GM19351 (cell line): ENCODE measurements at regions not wholly inside any gene's neighbourhood (a gene's known extent, or its start where the extent isn't known, plus 50 kb on each side); places are given as distances from the start of the nearest gene placed in this dataset.
A peak's percentile ranks its signal among the peaks of the same experiment; 100 is the strongest.
"Not testable (repeated sequence)": the region's sequence is repeated elsewhere in the genome, so short reads cannot be mapped to it uniquely, and the experiment has no call there.

Source experiments
- ATAC-seq: cut with Tn5 transposase; IDR thresholded peaks from one replicate; pipeline ENCODE4 v1.9.1; 2021; ENCODE audit warnings: mild to moderate bottlenecking, moderate library complexity; ENCODE audit not compliant: unreplicated experiment

GRCh38 chr10:38356527-38356926 is 262.4 kb downstream of the ZNF37A start:
- peak; percentile 46 for ATAC-seq

GRCh38 chr10:38362514-38362913 is 268.4 kb downstream of the ZNF37A start:
- ATAC-seq: not testable (repeated sequence)

- not testable (repeated sequence) for ATAC-seq
These were observed 269.9 kb downstream of the ZNF37A start for GRCh38 chr10:38364073-38364472.

GRCh38 chr10:38365917-38366316 is 271.8 kb downstream of the ZNF37A start:
- ATAC-seq: peak; percentile 62

GRCh38 chr10:38383800-38384199 is 289.7 kb downstream of the ZNF37A start:
- ATAC-seq: not testable (repeated sequence)

DNA sequence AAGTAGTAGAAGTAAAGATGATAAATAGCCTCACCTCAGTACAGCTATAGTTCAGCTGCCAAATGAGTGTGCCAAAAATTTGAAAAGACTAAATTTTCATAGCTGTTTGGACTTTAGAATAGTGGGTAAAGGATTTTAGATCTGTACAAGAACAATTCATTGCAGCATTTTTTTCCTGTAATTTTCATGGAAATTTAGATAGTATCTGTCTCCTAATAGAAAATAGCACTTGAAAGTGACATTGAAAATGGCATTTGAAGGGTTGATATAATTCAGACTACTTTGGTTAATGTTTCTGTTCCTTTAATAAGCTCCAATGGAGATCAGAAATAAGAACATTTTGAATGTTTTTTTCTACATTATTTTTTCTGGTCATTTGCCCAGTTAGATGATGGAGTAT is 292.7 kb downstream of the ZNF37A start:
- not testable (repeated sequence) for ATAC-seq

DNA sequence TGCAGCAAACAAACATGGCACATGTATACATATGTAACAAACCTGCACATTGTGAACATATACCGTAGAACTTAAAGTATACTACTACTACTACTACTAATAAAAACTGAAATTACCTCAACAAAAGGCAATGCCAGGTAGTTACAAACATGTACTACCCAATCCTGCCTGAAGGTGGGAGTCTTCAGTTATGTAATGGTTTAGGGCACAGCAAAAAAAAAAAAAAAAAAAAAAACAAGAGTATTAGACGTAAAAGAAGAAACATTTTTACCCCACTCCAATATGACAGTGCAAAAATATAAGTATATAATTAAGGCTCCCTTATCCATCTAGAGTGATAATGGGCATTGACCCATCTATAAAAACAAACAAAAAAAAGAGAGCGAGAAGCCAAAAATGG is 296.6 kb downstream of the ZNF37A start:
- ATAC-seq: not testable (repeated sequence)

DNA sequence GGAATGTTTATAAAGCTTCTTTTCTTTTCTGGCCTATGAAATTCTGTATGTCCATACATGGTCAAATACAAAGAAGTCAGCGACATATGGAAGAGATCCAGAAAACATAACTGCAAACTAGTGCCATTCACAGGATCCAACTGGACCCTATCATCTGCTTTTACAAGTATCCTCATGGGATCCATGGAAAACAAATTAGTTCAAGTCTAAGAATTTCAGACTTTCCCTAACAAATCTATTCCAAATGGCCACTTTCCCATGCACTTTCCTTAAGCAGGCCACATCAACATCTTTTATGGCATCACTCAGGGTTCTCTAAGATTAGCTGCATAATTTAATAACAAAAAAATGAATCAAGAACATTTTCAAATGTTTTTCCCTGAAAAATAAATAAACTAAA is 301.3 kb downstream of the ZNF37A start:
- not testable (repeated sequence) for ATAC-seq

GRCh38 chr10:38396178-38396954 is 302.2 kb downstream of the ZNF37A start:
- ATAC-seq: not testable (repeated sequence)

DNA sequence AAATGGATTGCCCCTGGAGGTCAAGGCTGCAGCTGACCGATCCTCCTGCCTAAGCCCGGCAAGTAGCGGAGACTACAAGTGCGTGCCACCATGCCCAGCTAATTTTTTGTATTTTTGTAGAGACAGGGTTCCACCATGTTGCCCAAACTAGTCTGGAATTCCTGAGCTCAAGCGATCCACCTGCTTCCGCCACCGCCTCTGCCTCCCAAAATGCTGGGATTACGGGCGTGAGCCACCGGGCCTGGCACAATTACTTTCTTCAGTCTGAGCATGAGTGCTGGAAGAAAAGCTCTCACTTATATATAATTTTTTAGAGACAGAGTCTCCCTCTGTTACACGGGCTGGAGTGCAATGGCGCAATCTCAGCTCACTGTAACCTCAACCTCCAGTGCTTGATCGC is 307.4 kb downstream of the ZNF37A start:
- ATAC-seq: not testable (repeated sequence)

DNA sequence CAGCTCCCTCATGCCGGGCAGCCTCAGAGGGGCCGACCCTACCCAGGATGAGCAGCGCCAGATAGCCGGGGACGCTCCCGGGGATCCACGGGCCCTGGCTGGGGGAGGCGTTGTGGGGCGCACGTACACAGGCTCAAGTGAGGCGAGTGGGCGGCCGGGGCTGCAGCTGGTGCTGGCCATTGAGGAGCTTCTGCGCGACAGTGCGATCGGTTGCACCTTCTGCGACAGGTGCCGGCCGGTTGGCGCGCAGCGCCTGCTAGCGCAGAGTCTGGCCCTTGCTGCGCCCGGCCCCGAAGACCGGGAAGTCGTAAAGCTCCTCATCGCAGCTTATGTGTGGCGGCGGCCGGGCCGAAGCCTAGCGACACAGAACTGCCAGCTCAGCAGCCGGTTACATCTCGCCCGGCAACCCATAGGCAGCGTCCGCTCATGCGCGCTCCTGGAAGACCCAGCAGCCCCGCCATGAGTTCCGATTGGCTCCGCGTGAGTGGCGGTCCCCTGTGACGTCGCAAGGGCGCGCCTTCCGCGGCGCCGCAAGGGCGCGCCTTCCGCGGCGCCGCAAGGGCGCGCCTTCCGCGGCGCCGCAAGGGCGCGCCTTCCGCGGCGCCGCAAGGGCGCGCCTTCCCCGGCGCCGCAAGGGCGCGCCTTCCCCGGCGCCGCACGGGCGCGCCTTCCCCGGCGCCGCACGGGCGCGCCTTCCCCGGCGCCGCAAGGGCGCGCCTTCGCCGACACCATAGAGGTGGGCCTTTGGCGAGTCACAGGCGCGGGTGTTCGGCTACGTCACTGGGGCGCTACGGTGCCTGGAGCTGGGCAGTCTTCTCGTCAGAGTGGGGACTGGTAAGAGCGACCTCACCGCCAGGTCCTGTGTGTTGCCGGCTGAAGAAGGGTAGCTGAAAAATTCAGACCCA is 308.6 kb downstream of the ZNF37A start:
- peak; percentile 94 for ATAC-seq

DNA sequence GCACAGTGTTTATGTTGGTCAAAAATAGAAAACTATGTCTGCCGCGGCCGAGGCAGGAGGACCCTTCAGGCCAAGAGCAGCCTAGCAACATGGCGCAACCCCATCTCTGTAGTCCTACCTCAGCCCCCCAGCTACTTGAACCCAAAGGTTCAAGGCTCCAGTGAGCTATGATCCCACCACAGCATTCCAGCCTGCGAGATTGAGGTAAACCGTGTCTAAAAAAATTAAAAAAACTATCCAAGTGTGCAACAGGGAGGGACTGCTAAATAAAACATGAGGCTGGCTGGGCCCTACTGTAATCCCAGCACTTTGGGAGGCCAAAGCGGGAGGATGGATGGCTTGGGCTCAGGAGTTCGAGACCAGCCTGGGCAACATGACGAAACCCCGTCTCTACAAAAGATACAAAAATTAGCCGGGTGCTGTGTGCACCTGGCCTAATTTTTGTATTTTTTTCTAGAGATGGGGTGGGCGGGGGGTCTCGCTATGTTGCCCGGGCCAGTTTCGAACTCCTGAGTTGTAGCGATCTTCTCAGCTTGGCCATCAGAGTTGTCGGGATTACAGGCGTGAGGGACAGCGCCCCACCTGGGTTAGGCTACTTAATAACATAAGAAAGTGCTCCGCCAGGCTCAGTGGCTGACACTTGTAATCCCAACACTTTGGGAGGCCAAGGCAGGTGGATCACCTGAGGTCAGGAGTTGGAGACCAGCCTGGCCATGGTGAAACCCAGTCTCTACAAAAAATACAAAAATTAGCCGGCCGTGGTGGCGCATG is 309.4 kb downstream of the ZNF37A start:
- ATAC-seq: not testable (repeated sequence)

- not testable (repeated sequence) for ATAC-seq
These were observed 329.5 kb downstream of the ZNF37A start for GRCh38 chr10:38423634-38424033.

DNA sequence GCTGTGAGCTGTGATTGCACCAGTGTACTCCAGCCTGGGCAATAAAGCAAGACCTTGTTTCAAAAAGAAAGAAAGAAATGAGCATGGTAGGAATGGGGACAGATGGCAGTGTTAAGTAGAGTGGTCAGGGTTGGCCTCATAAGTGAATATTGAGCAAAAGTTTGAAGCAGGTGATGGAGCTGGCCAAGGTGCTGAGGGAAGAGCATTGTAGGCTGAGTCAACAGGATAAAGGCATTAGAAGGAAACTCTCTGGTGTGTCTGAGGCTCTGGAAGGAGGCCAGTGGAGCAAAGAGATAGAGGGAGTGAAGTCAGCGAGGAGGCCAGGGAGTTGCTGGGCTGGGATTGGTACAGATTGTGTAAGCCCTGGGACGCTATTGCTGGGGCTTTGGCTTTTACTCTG is 336.1 kb downstream of the ZNF37A start:
- ATAC-seq: not testable (repeated sequence)

GRCh38 chr10:38437359-38437758 is 343.2 kb downstream of the ZNF37A start:
- ATAC-seq: not testable (repeated sequence)

DNA sequence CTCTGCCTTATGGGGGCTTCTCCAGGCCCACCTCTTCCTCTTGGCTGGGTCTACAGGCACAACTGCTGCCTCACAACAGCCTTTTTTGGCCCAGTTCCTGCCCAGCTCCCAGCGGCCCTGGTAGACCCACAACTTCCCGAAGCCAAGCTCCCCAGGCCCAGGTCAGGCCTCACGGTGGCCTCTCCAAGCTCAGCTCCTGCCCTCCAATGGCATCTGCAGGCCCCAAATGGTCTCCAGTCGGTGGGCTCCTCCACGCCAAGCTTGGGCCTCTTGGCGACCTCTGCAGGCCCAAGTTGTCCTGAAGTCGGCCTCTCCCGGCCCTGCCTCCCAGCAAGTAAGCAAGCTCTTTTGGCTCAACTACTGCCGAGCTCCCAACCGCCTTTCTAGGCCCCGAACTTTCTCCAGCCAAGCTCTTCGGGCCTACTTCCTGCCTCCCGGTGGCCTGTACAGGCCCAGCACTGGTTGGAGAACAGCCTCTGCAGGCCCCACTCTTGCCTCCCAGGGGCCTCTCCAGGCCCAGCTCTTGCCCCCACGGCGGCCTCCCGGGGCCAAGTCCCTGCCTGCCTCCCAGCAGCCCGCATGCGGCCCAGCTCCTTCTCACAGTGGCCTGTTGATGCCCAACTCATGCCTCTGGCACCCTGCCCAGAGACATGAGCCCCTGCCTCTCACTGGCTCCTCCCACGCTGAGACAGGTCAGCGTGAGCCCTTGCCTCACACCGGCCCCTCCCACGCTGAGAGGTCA is 354.6 kb downstream of the ZNF37A start:
- ATAC-seq: not testable (repeated sequence)

DNA sequence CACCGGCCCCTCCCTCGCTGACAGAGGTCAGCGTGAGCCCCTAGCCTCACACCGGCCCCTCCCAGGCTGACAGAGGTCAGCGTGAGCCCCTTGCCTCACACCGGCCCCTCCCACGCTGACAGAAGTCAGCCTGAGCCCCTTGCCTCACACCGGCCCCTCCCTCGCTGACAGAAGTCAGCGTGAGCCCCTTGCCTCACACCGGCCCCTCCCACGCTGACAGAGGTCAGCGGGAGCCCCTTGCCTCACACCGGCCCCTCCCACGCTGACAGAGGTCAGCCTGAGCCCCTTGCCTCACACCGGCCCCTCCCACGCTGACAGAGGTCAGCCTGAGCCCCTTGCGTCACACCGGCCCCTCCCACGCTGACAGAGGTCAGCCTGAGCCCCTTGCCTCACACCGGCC is 355.5 kb downstream of the ZNF37A start:
- not testable (repeated sequence) for ATAC-seq

DNA sequence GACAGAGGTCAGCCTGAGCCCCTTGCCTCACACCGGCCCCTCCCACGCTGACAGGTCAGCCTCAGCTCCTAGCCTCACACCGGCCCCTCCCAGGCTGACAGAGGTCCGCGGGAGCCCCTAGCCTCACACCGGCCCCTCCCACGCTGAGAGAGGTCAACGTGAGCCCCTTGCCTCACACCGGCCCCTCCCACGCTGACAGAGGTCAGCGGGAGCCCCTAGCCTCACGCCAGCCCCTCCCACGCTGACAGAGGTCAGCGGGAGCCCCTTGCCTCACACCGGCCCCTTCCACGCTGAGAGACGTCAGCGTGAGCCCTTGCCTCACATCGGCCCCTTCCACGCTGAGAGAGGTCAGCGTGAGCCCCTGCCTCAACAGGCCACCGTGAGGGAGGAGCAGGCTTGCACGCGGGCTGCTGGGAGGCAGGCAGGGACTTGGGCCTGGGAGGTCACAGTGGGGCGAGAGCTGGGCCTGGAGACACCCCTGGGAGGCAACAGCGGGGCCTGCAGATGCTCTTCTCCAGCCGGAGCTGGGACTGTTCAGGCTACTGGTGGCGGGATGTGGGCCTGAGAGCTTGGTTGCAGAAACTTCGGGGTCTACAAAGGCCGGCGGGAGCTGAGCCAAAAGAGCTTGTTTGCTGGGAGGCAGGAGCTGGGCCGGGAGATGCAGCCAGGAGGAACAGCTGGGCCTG is 356.4 kb downstream of the ZNF37A start:
- ATAC-seq: not testable (repeated sequence)

- not testable (repeated sequence) for ATAC-seq
These were observed 357.3 kb downstream of the ZNF37A start for GRCh38 chr10:38451306-38451967.
